Astrocyte (in vitro differentiated cells and primary cell): ENCODE measurements at regions not wholly inside any gene's neighbourhood (a gene's known extent, or its start where the extent isn't known, plus 50 kb on each side); places are given as distances from the start of the nearest gene placed in this dataset.

Experiments used
- DNase-seq: peaks from one replicate; pipeline ENCODE4 v3.0.0-alpha.2; 2010; ENCODE audit warnings: low read depth
- FAIRE-seq: peaks from 2 replicates; lab custom pipeline; 2011; peaks lifted over from hg19 to GRCh38; lab: Jason Lieb, UNC
- H2AFZ ChIP-seq: 2 replicates; pipeline ENCODE4 v1.6.0; 2012; ENCODE audit warnings: low read depth, low read length, inconsistent platforms
- H3K27ac ChIP-seq: 2 replicates; pipeline ENCODE4 v1.5.1; 2011; ENCODE audit warnings: low read depth, low read length, inconsistent platforms
- H3K27me3 ChIP-seq: 2 replicates; pipeline ENCODE4 v1.6.0; 2011; ENCODE audit warnings: low read length, inconsistent platforms; ENCODE audit not compliant: insufficient read depth
- H3K36me3 ChIP-seq: 2 replicates; pipeline ENCODE4 v1.5.1; 2011; ENCODE audit warnings: low read length, inconsistent platforms; ENCODE audit not compliant: insufficient read depth
- H3K4me1 ChIP-seq: 2 replicates; pipeline ENCODE4 v1.5.1; 2011; ENCODE audit warnings: low read length, inconsistent platforms; ENCODE audit not compliant: insufficient read depth
- H3K4me2 ChIP-seq: 2 replicates; pipeline ENCODE4 v1.6.0; 2012; ENCODE audit warnings: low read length, inconsistent platforms
- H3K4me3 ChIP-seq: 2 replicates; pipeline ENCODE4 v1.5.1; 2011; ENCODE audit warnings: low read depth, mild to moderate bottlenecking, low read length, inconsistent platforms; ENCODE audit not compliant: insufficient read depth
- H3K79me2 ChIP-seq: 2 replicates; pipeline ENCODE4 v1.6.0; 2012; ENCODE audit warnings: mild to moderate bottlenecking, low read length, inconsistent platforms; ENCODE audit not compliant: insufficient read depth
- H3K9ac ChIP-seq: 2 replicates; pipeline ENCODE4 v1.6.0; 2012; ENCODE audit warnings: mild to moderate bottlenecking, low read length, inconsistent platforms
- H3K9me3 ChIP-seq: 2 replicates; pipeline ENCODE4 v1.5.1; 2012; ENCODE audit warnings: low read depth, mild to moderate bottlenecking, low read length, inconsistent platforms; ENCODE audit not compliant: insufficient read depth
- H4K20me1 ChIP-seq: 2 replicates; pipeline ENCODE4 v1.6.0; 2012; ENCODE audit warnings: low read length, inconsistent platforms; ENCODE audit not compliant: insufficient read depth
- H3K27ac Mint-ChIP-seq: one replicate; pipeline ENCODE4 v1.8.0; 2021; ENCODE audit warnings: mild to moderate bottlenecking, mixed read lengths; ENCODE audit not compliant: unreplicated experiment
- H3K27me3 Mint-ChIP-seq: one replicate; pipeline ENCODE4 v1.8.0; 2021; ENCODE audit warnings: low read depth, mixed read lengths; ENCODE audit not compliant: unreplicated experiment
- H3K36me3 Mint-ChIP-seq: one replicate; pipeline ENCODE4 v1.8.0; 2021; ENCODE audit warnings: low read depth, mixed read lengths; ENCODE audit not compliant: unreplicated experiment
- H3K4me1 Mint-ChIP-seq: one replicate; pipeline ENCODE4 v1.8.0; 2021; ENCODE audit warnings: low read depth, mixed read lengths; ENCODE audit not compliant: unreplicated experiment
- H3K4me3 Mint-ChIP-seq: one replicate; pipeline ENCODE4 v1.8.0; 2021; ENCODE audit warnings: mild to moderate bottlenecking, moderate library complexity, mixed read lengths; ENCODE audit not compliant: unreplicated experiment
- H3K9me3 Mint-ChIP-seq: one replicate; pipeline ENCODE4 v1.8.0; 2021; ENCODE audit warnings: mild to moderate bottlenecking, mixed read lengths; ENCODE audit not compliant: unreplicated experiment
- EZH2 ChIP-seq: IDR thresholded peaks from 2 replicates; pipeline ENCODE4 v1.6.1; 2012; ENCODE audit warnings: mild to moderate bottlenecking, low read length, inconsistent platforms; ENCODE audit not compliant: insufficient read depth
- TF ChIP-seq, protein P1 (sequence below): IDR thresholded peaks from 2 replicates; pipeline ENCODE4 v1.5.1; 2011; ENCODE audit warnings: low read depth, mild to moderate bottlenecking, inconsistent platforms, low read length, moderate library complexity; ENCODE audit not compliant: insufficient read depth

DNA sequence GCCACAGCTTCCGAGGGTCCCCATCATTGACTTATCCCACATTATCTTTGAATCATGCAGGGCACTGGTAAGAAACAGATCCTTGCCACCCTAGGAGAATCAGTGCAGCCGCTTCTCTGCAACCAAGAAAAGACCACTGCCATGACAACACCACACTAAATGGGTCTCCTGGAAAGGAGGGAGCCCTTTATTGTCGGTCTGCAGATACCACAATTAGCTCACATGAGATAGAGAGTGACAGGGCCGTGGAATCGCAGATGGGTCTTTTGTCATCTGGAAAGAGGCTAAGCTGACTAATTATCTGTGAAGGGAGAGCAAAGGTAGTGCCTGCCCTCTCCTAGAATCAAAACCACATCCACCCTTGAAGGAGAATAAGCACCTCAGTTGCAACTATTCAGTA is 178.3 kb upstream of the MYO16 start:
- peaks cover 2% of the 10 kb centered on the region for H3K27me3 Mint-ChIP-seq
- TF ChIP-seq EZH2 = no peak
- TF ChIP-seq, protein P1, sequence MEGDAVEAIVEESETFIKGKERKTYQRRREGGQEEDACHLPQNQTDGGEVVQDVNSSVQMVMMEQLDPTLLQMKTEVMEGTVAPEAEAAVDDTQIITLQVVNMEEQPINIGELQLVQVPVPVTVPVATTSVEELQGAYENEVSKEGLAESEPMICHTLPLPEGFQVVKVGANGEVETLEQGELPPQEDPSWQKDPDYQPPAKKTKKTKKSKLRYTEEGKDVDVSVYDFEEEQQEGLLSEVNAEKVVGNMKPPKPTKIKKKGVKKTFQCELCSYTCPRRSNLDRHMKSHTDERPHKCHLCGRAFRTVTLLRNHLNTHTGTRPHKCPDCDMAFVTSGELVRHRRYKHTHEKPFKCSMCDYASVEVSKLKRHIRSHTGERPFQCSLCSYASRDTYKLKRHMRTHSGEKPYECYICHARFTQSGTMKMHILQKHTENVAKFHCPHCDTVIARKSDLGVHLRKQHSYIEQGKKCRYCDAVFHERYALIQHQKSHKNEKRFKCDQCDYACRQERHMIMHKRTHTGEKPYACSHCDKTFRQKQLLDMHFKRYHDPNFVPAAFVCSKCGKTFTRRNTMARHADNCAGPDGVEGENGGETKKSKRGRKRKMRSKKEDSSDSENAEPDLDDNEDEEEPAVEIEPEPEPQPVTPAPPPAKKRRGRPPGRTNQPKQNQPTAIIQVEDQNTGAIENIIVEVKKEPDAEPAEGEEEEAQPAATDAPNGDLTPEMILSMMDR = no peak
- no peak overlapping the region for H3K27ac Mint-ChIP-seq

DNA sequence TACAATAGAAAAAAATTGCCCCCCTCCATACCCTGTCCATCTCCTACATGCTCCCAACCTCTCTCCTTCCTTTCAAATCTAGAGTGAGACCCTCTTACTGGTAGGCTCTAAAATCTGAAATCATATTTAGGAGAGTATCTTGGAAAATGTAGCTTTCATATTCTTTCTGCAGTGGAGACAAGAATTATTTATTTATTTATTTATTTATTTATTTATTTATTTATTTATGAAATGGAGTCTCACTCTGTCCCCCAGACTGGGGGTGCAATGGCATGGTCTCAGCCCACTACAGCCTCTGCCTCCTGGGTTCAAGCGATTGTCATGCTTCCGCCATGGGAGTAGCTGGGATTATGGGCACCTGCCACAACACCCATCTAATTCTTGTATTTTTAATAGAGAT is 174.1 kb upstream of the MYO16 start:
- Mint-ChIP-seq H3K4me3 (no peak overlapping the region), H3K36me3 (no peaks in the 10 kb centered on the region), H3K27ac (no peak overlapping the region), H3K9me3 (peaks cover 3% of the 10 kb centered on the region), H3K4me1 (no peaks in the 10 kb centered on the region), H3K27me3 (peaks cover 2% of the 10 kb centered on the region)
- Histone ChIP-seq H3K4me3 (no peak overlapping the region), H3K79me2 (no peaks in the 10 kb centered on the region), H3K27me3 (no peaks in the 10 kb centered on the region), H2AFZ (no peak overlapping the region), H3K4me1 (no peaks in the 10 kb centered on the region), H3K9me3 (no peaks in the 10 kb centered on the region), H4K20me1 (no peaks in the 10 kb centered on the region), H3K27ac (no peak overlapping the region), H3K36me3 (no peaks in the 10 kb centered on the region), H3K4me2 (no peak overlapping the region), H3K9ac (no peak overlapping the region)
- no peak for DNase-seq
- TF ChIP-seq EZH2 = no peak
- TF ChIP-seq, protein P1 = no peak
- FAIRE-seq = no peak

More for the DNA sequence above, 178.3 kb upstream of the MYO16 start:
- Mint-ChIP-seq H3K4me1 (no peaks in the 10 kb centered on the region), H3K4me3 (no peak overlapping the region), H3K36me3 (no peaks in the 10 kb centered on the region), H3K9me3 (no peaks in the 10 kb centered on the region)
- Histone ChIP-seq H3K4me3 (no peak overlapping the region), H3K9ac (no peak overlapping the region), H3K36me3 (no peaks in the 10 kb centered on the region), H3K4me2 (no peak overlapping the region), H3K27ac (no peak overlapping the region), H2AFZ (no peak overlapping the region), H4K20me1 (no peaks in the 10 kb centered on the region), H3K79me2 (no peaks in the 10 kb centered on the region), H3K4me1 (no peaks in the 10 kb centered on the region), H3K9me3 (no peaks in the 10 kb centered on the region), H3K27me3 (no peaks in the 10 kb centered on the region)
- FAIRE-seq = no peak
- no peak for DNase-seq

DNA sequence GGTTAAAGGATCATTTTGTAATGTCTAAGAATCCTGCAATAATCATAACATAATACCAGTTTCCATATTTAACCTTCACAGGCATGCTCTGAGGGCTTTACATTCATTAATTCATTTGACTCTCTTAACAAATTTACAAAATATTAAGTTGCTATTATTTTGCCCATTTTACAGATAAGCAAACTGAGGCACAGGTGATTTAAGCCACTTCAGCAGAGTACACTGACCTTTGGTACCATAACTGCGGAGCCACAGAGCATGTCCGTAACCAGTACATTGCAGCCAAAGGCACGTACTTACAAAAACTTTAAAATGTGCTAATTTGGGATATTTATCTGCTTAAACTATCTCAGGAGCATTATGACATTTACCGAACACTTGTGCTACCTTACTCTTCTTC is 169.4 kb upstream of the MYO16 start:
- no peaks in the 10 kb centered on the region for H3K36me3 ChIP-seq
- peaks cover 4% of the 10 kb centered on the region for H3K4me1 ChIP-seq
- no peak overlapping the region for H3K9ac ChIP-seq
- H3K9me3 ChIP-seq = no peaks in the 10 kb centered on the region
- Mint-ChIP-seq H3K4me3 (no peak overlapping the region), H3K27ac (no peak overlapping the region), H3K4me1 (peaks cover 11% of the 10 kb centered on the region), H3K27me3 (no peaks in the 10 kb centered on the region), H3K9me3 (peaks cover 3% of the 10 kb centered on the region), H3K36me3 (no peaks in the 10 kb centered on the region)
- no peaks in the 10 kb centered on the region for H3K27me3 ChIP-seq
- no peak overlapping the region for H3K27ac ChIP-seq
- H3K4me2 ChIP-seq = no peak overlapping the region
- no peak overlapping the region for H3K4me3 ChIP-seq
- no peak for DNase-seq
- H3K79me2 ChIP-seq = no peaks in the 10 kb centered on the region
- no peak overlapping the region for H2AFZ ChIP-seq
- no peaks in the 10 kb centered on the region for H4K20me1 ChIP-seq
- TF ChIP-seq, protein P1 = no peak
- TF ChIP-seq EZH2 = no peak
- no peak for FAIRE-seq
